Caki2 (cell line): ENCODE measurements at regions not wholly inside any gene's neighbourhood (a gene's known extent, or its start where the extent isn't known, plus 50 kb on each side); places are given as distances from the start of the nearest gene placed in this dataset.

ENCODE experiments used
- DNase-seq: peaks from one replicate; pipeline ENCODE4 v3.0.0-alpha.2; 2015; ENCODE audit warnings: low read depth
- in situ Hi-C: cut with HindIII; loops from 2 replicates; pipeline ENCODE4 v1.10.0; 2016; ENCODE audit warnings: low sequenced_read_pairs, low pct_unique_long_range_greater_than_20kb, mixed read lengths

- in situ Hi-C loops = no loop called here
- DNase-seq = no peak
Measured at GRCh38 chrX:38882894-38883626, 81.8 kb downstream of the MID1IP1 start.

GRCh38 chrX:38886112-38886511, 84.9 kb downstream of the MID1IP1 start:
- in situ Hi-C loops = no loop called here
- no peak for DNase-seq

GRCh38 chrX:38887222-38887621, 86.0 kb downstream of the MID1IP1 start:
- in situ Hi-C loops = no loop called here
- no peak for DNase-seq

GRCh38 chrX:38890326-38890725, 89.1 kb downstream of the MID1IP1 start:
- in situ Hi-C loops = no loop called here
- no peak for DNase-seq

GRCh38 chrX:38890963-38891362, 89.7 kb downstream of the MID1IP1 start:
- DNase-seq = no peak
- in situ Hi-C loops = no loop called here

GRCh38 chrX:38891641-38892413, 90.6 kb downstream of the MID1IP1 start:
- in situ Hi-C loops = no loop called here
- DNase-seq = no peak

- in situ Hi-C loops = no loop called here
- DNase-seq = no peak
Measured at GRCh38 chrX:38893441-38893840, 92.2 kb downstream of the MID1IP1 start.

GRCh38 chrX:38895775-38896174, 94.5 kb downstream of the MID1IP1 start:
- DNase-seq = no peak
- in situ Hi-C loops = no loop called here

- DNase-seq = no peak
- in situ Hi-C loops = no loop called here
Measured at GRCh38 chrX:38896724-38897298, 95.6 kb downstream of the MID1IP1 start.

GRCh38 chrX:38898261-38898660, 97.0 kb downstream of the MID1IP1 start:
- DNase-seq = no peak
- in situ Hi-C loops = no loop called here

- in situ Hi-C loops = no loop called here
Measured at GRCh38 chrX:38899650-38900049, 98.4 kb downstream of the MID1IP1 start.

GRCh38 chrX:38900719-38901118, 99.5 kb downstream of the MID1IP1 start:
- in situ Hi-C loops = no loop called here
- DNase-seq = no peak

More at GRCh38 chrX:38899650-38900049, 98.4 kb downstream of the MID1IP1 start:
- no peak for DNase-seq

GRCh38 chrX:38902972-38903492, 101.8 kb downstream of the MID1IP1 start:
- DNase-seq = no peak
- in situ Hi-C loops = no loop called here

GRCh38 chrX:38916801-38917200, 115.5 kb downstream of the MID1IP1 start:
- no peak for DNase-seq
- in situ Hi-C loops = no loop called here

- DNase-seq = no peak
- in situ Hi-C loops = no loop called here
Measured at GRCh38 chrX:38917954-38918353, 116.7 kb downstream of the MID1IP1 start.

GRCh38 chrX:38919202-38919601, 117.9 kb downstream of the MID1IP1 start:
- no peak for DNase-seq
- in situ Hi-C loops = no loop called here

- no peak for DNase-seq
- in situ Hi-C loops = no loop called here
Measured at GRCh38 chrX:38919853-38920528, 118.7 kb downstream of the MID1IP1 start.

GRCh38 chrX:38923451-38923969, 122.3 kb downstream of the MID1IP1 start:
- no peak for DNase-seq
- in situ Hi-C loops = no loop called here
